Heart left ventricle (tissue), 13 donors: ENCODE measurements at regions not wholly inside any gene's neighbourhood (a gene's known extent, or its start where the extent isn't known, plus 50 kb on each side); places are given as distances from the start of the nearest gene placed in this dataset.

Experiments used
- CTCF ChIP-seq, 12 donors: fragments of 200-600 bp; sonication (generic) in 4 of 12; IDR thresholded peaks; one replicate each; pipeline versions ENCODE4 v1.5.0 to v1.8.0; 2018 to 2022; ENCODE audit warnings: antibody characterized with exemption in 12 of 12, mild to moderate bottlenecking in 5 of 12
- POLR2A ChIP-seq, 2 donors: fragments of 450-650 bp; IDR thresholded peaks; one replicate each; pipeline ENCODE4 v1.6.1; 2017; ENCODE audit warnings: antibody characterized with exemption in 2 of 2, mild to moderate bottlenecking in 2 of 2, moderate library complexity in 2 of 2
- donor health status: ischemic (EF 13 %, LVEDD 7.1; RV severe dilation, severe dysfunction).
- donor health status: DM: no; HTN: yes; CAD: no.
- donor health status: DM: no; HTN: no; CAD: no.
- donor health status: ischemic (EF 25% LVEDD 6.9; RV normal size, moderate dysfunction).
- donor health status: ischemic (EF 25% LVEDD 5.7; RV mildly dilated, moderate dysfunction).
- donor health status: ischemic (EF 35%, LVEDD 5.7; RV mildly dilated, moderate dysfunction).
- donor health status: nonischemic (EF 11% LVEDD 7.7; RV severe dilation, severe dysfunction).
- donor health status: DM: yes; HTN: yes; CAD: no.
- donor health status: PGD.
- donor health status: ischemic (EF 29% LVEDD 5.4; RV normal size, mild dysfunction).
- donor health status: nonischemic (EF 23%, LVEDD 6.1; RV moderate dilation, normal function).

GRCh38 chr9:82721593-82721992 is 341.3 kb downstream of the RASEF start:
- TF ChIP-seq CTCF (IDR thresholded peaks at IDR 0.05) (no peak), POLR2A (IDR thresholded peaks at IDR 0.05) (no peak)
